Neural cell (in vitro differentiated cells): ENCODE measurements at regions not wholly inside any gene's neighbourhood (a gene's known extent, or its start where the extent isn't known, plus 50 kb on each side); places are given as distances from the start of the nearest gene placed in this dataset.

Source experiments
- EZH2 ChIP-seq: fragments of 200-600, 300-800 bp; shearing (Covaris generic), sonication (generic); IDR thresholded peaks from 2 replicates; pipeline ENCODE4 v1.6.1; 2014; ENCODE audit warnings: antibody characterized with exemption, low read length, borderline replicate concordance, mild to moderate bottlenecking; ENCODE audit not compliant: insufficient read depth, poor library complexity, severe bottlenecking
- MXI1 ChIP-seq: fragments of 450-650 bp; conservative IDR thresholded peaks from 2 replicates; pipeline ENCODE4 v1.6.1; 2014; ENCODE audit warnings: antibody characterized with exemption, mild to moderate bottlenecking; ENCODE audit not compliant: poor library complexity, severe bottlenecking
- POLR2AphosphoS5 ChIP-seq: IDR thresholded peaks from 2 replicates; pipeline ENCODE4 v1.6.1; 2012
- RAD21 ChIP-seq: fragments of 450-650 bp; conservative IDR thresholded peaks from 2 replicates; pipeline ENCODE4 v1.6.1; 2014; ENCODE audit warnings: antibody characterized with exemption, mild to moderate bottlenecking, moderate library complexity
- TAF1 ChIP-seq: IDR thresholded peaks from 2 replicates; pipeline ENCODE4 v1.6.1; 2012; ENCODE audit warnings: low read depth
- TF ChIP-seq, protein P1 (sequence below): fragments of 450-650 bp; IDR thresholded peaks from 2 replicates; pipeline ENCODE4 v1.5.1; 2014; ENCODE audit warnings: antibody characterized with exemption, mild to moderate bottlenecking, moderate library complexity; ENCODE audit not compliant: poor library complexity, severe bottlenecking

- no peak for TF ChIP-seq POLR2AphosphoS5
- TF ChIP-seq, protein P1, sequence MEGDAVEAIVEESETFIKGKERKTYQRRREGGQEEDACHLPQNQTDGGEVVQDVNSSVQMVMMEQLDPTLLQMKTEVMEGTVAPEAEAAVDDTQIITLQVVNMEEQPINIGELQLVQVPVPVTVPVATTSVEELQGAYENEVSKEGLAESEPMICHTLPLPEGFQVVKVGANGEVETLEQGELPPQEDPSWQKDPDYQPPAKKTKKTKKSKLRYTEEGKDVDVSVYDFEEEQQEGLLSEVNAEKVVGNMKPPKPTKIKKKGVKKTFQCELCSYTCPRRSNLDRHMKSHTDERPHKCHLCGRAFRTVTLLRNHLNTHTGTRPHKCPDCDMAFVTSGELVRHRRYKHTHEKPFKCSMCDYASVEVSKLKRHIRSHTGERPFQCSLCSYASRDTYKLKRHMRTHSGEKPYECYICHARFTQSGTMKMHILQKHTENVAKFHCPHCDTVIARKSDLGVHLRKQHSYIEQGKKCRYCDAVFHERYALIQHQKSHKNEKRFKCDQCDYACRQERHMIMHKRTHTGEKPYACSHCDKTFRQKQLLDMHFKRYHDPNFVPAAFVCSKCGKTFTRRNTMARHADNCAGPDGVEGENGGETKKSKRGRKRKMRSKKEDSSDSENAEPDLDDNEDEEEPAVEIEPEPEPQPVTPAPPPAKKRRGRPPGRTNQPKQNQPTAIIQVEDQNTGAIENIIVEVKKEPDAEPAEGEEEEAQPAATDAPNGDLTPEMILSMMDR = no peak
- no peak for TF ChIP-seq TAF1
- TF ChIP-seq EZH2 = no peak
- TF ChIP-seq RAD21 = no peak
- no peak for TF ChIP-seq MXI1
Measured at GRCh38 chr2:239611222-239611795, 210.5 kb upstream of the HDAC4 start.
